A673 (cell line): ENCODE measurements at regions not wholly inside any gene's neighbourhood (a gene's known extent, or its start where the extent isn't known, plus 50 kb on each side); places are given as distances from the start of the nearest gene placed in this dataset.
"Not testable (repeated sequence)": the region's sequence is repeated elsewhere in the genome, so short reads cannot be mapped to it uniquely, and the experiment has no call there.

Experiments
- BruUV-seq: library from RNA; stranded (reverse); fragments of 400-500 nt; replicated peaks from 2 replicates; lab custom pipeline; 2021; lab: Mats Ljungman, UMichigan
- CTCF ChIA-PET: fragments of 300-600 bp; sonication (Branson Sonifier 250); formaldehyde crosslinking; loops from one replicate; lab custom pipeline; 2022; ENCODE audit warnings: antibody characterized with exemption; lab: Charles Lee
- POLR2A ChIA-PET: fragments of 300-600 bp; sonication (Branson Sonifier 250); formaldehyde crosslinking; loops from one replicate; lab custom pipeline; 2022; ENCODE audit warnings: antibody characterized with exemption; ENCODE audit not compliant: low non-redundant PET; lab: Charles Lee
- DNase-seq: peaks from one replicate; pipeline ENCODE4 v3.0.0-alpha.2; 2015; ENCODE audit warnings: low spot score
- H3K27ac ChIP-seq: fragments of 200-600 bp; sonication (generic); 2 replicates; pipeline ENCODE4 v1.5.1; 2016; ENCODE audit warnings: mixed run types, low read depth, mild to moderate bottlenecking, mixed read lengths, antibody characterized with exemption, low read length; ENCODE audit not compliant: poor library complexity, severe bottlenecking
- H3K27me3 ChIP-seq: fragments of 200-600 bp; sonication (generic); replicated peaks from 2 replicates; pipeline ENCODE4 v1.6.1; 2017; ENCODE audit warnings: mixed run types, low read depth, mild to moderate bottlenecking, mixed read lengths, antibody characterized with exemption, low read length; ENCODE audit not compliant: insufficient read depth, poor library complexity
- H3K36me3 ChIP-seq: fragments of 200-600 bp; sonication (generic); 2 replicates; pipeline ENCODE4 v1.6.1; 2016; ENCODE audit warnings: mixed run types, mild to moderate bottlenecking, mixed read lengths, antibody characterized with exemption, low read length; ENCODE audit not compliant: insufficient read depth, poor library complexity, severe bottlenecking
- H3K4me1 ChIP-seq: fragments of 200-600 bp; sonication (generic); 2 replicates; pipeline ENCODE4 v1.6.1; 2017; ENCODE audit warnings: mixed run types, mild to moderate bottlenecking, mixed read lengths, antibody characterized with exemption, low read length; ENCODE audit not compliant: insufficient read depth, poor library complexity, severe bottlenecking
- H3K4me3 ChIP-seq: fragments of 200-600 bp; sonication (generic); 2 replicates; pipeline ENCODE4 v1.5.1; 2016; ENCODE audit warnings: low read depth, mixed run types, mild to moderate bottlenecking, mixed read lengths, low read length; ENCODE audit not compliant: poor library complexity, severe bottlenecking
- H3K9me3 ChIP-seq: fragments of 200-600 bp; sonication (generic); 2 replicates; pipeline ENCODE4 v1.6.1; 2016; ENCODE audit warnings: mixed run types, low read depth, mild to moderate bottlenecking, mixed read lengths, antibody characterized with exemption, low read length; ENCODE audit not compliant: poor library complexity, severe bottlenecking
- EZH2 ChIP-seq: fragments of 200-600 bp; sonication (generic); IDR thresholded peaks from 2 replicates; pipeline ENCODE4 v1.6.1; 2017; ENCODE audit warnings: borderline replicate concordance, low read depth, mild to moderate bottlenecking, mixed read lengths, antibody characterized with exemption, low read length; ENCODE audit not compliant: poor library complexity, severe bottlenecking
- intact Hi-C: fragments of 100-400 bp; cut with micrococcal nuclease; formaldehyde crosslinking; loops from one replicate; pipeline ENCODE4 v1.10.0; 2022; ENCODE audit not compliant: unreplicated experiment
- TF ChIP-seq, protein P1 (sequence below): fragments of 300-800, 200-600 bp; sonication (generic); conservative IDR thresholded peaks from 2 replicates; pipeline ENCODE4 v1.5.1; 2017; ENCODE audit warnings: low read depth, mild to moderate bottlenecking, antibody characterized with exemption, low read length, moderate library complexity, mixed read lengths

DNA sequence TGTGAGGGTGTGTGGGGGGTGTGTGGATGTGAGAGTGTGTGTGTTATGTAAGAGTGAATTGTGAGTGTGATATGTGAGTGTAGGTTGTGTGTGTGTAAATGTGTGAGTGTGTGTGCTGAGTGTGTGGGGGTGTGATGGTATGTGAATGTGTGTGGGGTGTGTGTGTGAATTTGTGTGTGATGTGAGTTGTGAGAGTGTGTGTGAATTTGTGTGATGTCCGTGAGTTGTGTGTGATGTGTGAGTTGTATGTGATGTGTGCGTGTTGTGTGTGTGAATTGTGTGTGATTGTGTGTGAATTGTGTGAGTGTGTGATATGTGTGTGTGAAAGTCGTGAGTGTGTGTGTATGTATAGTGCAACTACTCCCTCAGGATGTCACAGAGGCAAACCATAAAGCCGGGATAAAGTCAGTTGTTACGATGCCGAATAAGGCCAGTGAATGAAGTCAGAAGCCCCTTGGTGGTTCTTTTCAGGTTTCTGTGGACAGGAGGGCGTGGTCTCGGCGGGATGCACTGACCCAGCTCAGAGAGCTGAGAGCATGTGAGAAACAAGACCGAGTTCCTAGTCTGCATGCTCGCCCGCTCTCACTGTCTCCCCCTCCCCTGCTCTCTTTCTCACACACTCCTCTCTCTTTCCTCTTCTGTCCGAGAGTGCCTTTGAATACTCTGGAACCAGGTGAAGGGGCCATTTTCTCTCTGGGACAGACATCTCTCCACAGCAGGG, 71.8 kb upstream of the MAX start:
- H3K36me3 ChIP-seq = no peaks in the 10 kb centered on the region
- H3K4me3 ChIP-seq = no peak overlapping the region
- H3K27me3 ChIP-seq = peaks cover 7% of the 10 kb centered on the region
- ChIA-PET CTCF (no interaction called here), POLR2A (no interaction called here)
- BruUV-seq = no TSS peak
- TF ChIP-seq EZH2 = no peak
- TF ChIP-seq, protein P1, sequence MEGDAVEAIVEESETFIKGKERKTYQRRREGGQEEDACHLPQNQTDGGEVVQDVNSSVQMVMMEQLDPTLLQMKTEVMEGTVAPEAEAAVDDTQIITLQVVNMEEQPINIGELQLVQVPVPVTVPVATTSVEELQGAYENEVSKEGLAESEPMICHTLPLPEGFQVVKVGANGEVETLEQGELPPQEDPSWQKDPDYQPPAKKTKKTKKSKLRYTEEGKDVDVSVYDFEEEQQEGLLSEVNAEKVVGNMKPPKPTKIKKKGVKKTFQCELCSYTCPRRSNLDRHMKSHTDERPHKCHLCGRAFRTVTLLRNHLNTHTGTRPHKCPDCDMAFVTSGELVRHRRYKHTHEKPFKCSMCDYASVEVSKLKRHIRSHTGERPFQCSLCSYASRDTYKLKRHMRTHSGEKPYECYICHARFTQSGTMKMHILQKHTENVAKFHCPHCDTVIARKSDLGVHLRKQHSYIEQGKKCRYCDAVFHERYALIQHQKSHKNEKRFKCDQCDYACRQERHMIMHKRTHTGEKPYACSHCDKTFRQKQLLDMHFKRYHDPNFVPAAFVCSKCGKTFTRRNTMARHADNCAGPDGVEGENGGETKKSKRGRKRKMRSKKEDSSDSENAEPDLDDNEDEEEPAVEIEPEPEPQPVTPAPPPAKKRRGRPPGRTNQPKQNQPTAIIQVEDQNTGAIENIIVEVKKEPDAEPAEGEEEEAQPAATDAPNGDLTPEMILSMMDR = no peak
- H3K27ac ChIP-seq = no peak overlapping the region
- H3K4me1 ChIP-seq = no peaks in the 10 kb centered on the region
- DNase-seq = no peak
- intact Hi-C loops = no loop called here
- no peaks in the 10 kb centered on the region for H3K9me3 ChIP-seq

DNA sequence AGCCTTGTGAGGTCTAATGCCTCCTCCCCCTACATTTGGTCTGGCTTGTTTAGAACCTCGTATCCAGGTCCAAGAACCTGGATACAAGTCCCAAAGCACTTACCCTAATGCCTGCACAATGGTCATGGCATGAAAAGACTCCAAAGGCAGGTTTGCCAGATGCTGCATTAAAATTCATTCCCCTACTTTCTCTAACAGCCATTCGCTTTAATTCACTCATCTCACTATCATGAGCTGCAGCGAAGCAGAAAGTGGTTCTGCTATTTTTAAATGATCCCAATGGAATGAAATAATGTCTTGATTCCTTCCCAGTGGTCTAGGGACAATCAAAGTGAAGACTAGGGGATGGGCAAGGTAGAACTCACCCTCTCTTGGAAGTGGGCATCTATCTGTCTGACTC, 72.5 kb upstream of the MAX start:
- no peak for DNase-seq

DNA sequence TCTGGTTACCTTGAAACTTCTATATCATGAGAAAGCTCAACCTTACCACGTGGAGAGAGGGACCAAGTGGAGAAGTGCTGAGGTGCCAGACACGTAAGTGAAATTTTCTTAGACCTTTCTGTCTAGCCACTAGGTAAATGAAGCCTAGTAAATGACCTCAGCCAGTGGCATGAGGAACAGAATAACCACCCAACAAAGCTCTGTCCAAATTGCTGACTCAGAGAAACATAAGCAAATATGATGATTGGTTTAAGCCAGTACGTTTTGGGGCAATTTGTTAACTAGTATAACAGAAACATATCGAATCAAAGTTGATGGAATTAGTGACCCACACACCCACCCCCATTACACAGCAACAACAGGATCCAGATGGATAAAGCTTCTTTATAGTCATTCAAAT, 75.2 kb upstream of the MAX start:
- BruUV-seq = no TSS peak

More for the DNA sequence above, 72.5 kb upstream of the MAX start:
- CTCF ChIA-PET = no interaction called here
- POLR2A ChIA-PET = no interaction called here
- no peak overlapping the region for H3K27ac ChIP-seq
- TF ChIP-seq EZH2 = no peak
- TF ChIP-seq, protein P1 = no peak
- peaks cover 7% of the 10 kb centered on the region for H3K27me3 ChIP-seq
- BruUV-seq = no TSS peak
- no peak overlapping the region for H3K4me3 ChIP-seq
- H3K4me1 ChIP-seq = no peaks in the 10 kb centered on the region
- no peaks in the 10 kb centered on the region for H3K36me3 ChIP-seq
- intact Hi-C loops = no loop called here
- no peaks in the 10 kb centered on the region for H3K9me3 ChIP-seq

DNA sequence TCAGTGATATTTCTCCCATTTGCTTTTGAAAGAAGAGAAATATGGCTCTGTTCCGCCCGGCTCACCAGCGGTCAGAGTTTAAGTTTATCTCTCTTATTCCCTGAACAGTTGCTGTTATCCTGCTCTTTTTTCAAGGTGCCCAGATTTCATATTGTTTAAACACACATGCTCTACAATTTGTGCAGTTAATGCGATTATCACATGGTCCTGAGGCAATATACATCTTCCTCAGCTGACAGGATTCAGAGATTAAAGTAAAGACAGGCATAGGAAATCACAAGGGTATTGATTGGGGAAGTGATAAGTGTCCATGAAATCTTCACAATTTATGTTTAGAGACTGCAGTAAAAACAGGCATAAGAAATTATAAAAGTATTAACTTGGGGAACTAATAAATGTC, 76.9 kb upstream of the MAX start:
- BruUV-seq, intact Hi-C loops, POLR2A ChIA-PET: not testable (repeated sequence)

More for the DNA sequence above, 75.2 kb upstream of the MAX start:
- Histone ChIP-seq H3K27me3 (no peaks in the 10 kb centered on the region), H3K4me3 (no peak overlapping the region), H3K4me1 (no peaks in the 10 kb centered on the region), H3K9me3 (peaks cover 7% of the 10 kb centered on the region), H3K27ac (no peak overlapping the region), H3K36me3 (no peaks in the 10 kb centered on the region)
- no peak for TF ChIP-seq EZH2
- TF ChIP-seq, protein P1 = no peak
- intact Hi-C loops = no loop called here
- no peak for DNase-seq
- ChIA-PET CTCF (no interaction called here), POLR2A (no interaction called here)

More for the DNA sequence above, 76.9 kb upstream of the MAX start:
- DNase-seq, H3K4me3 ChIP-seq, CTCF ChIA-PET, H3K9me3 ChIP-seq, H3K36me3 ChIP-seq, H3K27ac ChIP-seq, H3K4me1 ChIP-seq, H3K27me3 ChIP-seq: not testable (repeated sequence)
